ENCODE measurements at regions not wholly inside any gene's neighbourhood (a gene's known extent, or its start where the extent isn't known, plus 50 kb on each side); places are given as distances from the start of the nearest gene placed in this dataset.

DNA sequence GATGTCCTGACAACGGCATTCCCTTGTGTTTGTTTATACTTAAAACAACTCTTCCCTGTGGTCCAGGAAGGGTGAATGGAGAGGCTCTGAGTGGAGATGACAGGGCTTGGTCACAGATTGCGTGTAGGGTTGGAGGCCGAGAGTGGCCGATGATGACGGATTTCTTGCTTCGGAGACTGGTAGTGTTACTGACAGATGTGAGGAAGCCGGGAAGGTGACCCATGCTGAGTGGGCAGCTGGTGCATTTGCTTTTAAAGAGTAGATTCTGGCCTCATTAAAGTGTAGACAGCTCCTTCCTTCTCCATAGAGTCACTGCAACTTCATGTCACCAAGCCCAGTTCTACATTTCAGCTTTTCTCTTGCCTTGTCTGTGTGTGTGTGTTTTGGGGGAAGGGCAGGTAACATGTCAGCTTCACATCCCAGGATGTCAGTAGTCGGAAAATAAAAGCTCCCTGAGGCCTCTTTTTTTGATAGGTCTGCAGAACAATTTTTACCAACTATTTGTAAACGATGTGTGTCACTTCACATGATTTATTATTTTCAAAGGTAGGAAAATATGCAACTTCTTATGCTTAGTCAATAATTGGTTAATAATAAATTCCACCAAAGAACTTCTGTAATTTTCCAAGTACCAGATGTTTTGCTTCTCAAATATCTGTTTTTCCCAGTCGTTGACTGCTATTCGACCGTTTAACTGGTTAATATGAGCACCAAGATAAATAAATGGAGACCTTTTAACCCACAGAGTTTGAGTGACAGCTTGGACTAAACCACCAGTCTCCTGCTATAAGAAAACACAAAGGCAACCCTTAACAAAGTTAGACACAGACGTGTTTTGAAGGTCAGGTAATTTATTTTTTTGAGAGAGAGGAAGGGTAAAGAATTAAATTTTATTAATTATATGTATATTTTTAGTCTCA is 436.9 kb downstream of the SLC4A3 start:
- H3K4me1 Mint-ChIP-seq: peaks cover 5 to 10% of the 10 kb centered on the region in 2 experiments; a peak in 3 of 4 replicates
- H3K23ac ChIP-seq (ENCODE audit: insufficient read length, low read depth, low read length): no peak overlapping the region
- H3K4me3 Mint-ChIP-seq: no peak overlapping the region
- H2BK5ac ChIP-seq (ENCODE audit: insufficient read length, low read length): no peak overlapping the region
- no peak overlapping the region for H2BK120ac ChIP-seq (ENCODE audit: low read depth, low read length, poor library complexity, severe bottlenecking)
- WGBS (ENCODE audit: extremely low coverage, insufficient read length, low lambda C conversion rate): no CpG with 5 or more reads among the region's 13 CpGs
- H3K9ac ChIP-seq (ENCODE audit: extremely low read depth, insufficient read length, low read length): no peak overlapping the region
- no peaks in the 10 kb centered on the region for H3K79me2 ChIP-seq (ENCODE audit: insufficient read depth, low read length)
- no peaks in the 10 kb centered on the region for H4K20me1 ChIP-seq (ENCODE audit: control insufficient read depth, insufficient read depth, insufficient read length)
- H3K18ac ChIP-seq (ENCODE audit: insufficient read length, low read depth, low read length): no peak overlapping the region
- no peak overlapping the region for H2AFZ ChIP-seq (ENCODE audit: low read length)
- H3K4me1 ChIP-seq (ENCODE audit: insufficient read depth, low read length): peaks cover 4% of the 10 kb centered on the region; the same call in 1 of the 2 replicates
- H4K8ac ChIP-seq (replicated peaks; ENCODE audit: insufficient read length, low read depth, low read length): no peak overlapping the region
- no peak overlapping the region for H2BK15ac ChIP-seq (ENCODE audit: low read depth, low read length)
- TF ChIP-seq, protein P1, sequence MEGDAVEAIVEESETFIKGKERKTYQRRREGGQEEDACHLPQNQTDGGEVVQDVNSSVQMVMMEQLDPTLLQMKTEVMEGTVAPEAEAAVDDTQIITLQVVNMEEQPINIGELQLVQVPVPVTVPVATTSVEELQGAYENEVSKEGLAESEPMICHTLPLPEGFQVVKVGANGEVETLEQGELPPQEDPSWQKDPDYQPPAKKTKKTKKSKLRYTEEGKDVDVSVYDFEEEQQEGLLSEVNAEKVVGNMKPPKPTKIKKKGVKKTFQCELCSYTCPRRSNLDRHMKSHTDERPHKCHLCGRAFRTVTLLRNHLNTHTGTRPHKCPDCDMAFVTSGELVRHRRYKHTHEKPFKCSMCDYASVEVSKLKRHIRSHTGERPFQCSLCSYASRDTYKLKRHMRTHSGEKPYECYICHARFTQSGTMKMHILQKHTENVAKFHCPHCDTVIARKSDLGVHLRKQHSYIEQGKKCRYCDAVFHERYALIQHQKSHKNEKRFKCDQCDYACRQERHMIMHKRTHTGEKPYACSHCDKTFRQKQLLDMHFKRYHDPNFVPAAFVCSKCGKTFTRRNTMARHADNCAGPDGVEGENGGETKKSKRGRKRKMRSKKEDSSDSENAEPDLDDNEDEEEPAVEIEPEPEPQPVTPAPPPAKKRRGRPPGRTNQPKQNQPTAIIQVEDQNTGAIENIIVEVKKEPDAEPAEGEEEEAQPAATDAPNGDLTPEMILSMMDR (conservative IDR thresholded peaks at IDR 0.05): no peak
- no peaks in the 10 kb centered on the region for H3K9me3 ChIP-seq (ENCODE audit: control insufficient read depth, low read depth, low read length)
- H3K27ac ChIP-seq (ENCODE audit: insufficient read length, low read depth, low read length): no peak overlapping the region
- H3K56ac ChIP-seq (ENCODE audit: insufficient read length, low read depth, low read length): no peak overlapping the region
- H2AK5ac ChIP-seq (ENCODE audit: insufficient read length, low read length): no peak overlapping the region
- no peak overlapping the region for H3T11ph ChIP-seq (ENCODE audit: low read length)
- H3K79me1 ChIP-seq (ENCODE audit: insufficient read depth, low read depth, low read length, poor library complexity, severe bottlenecking): no peaks in the 10 kb centered on the region
- H3K23me2 ChIP-seq (ENCODE audit: insufficient read length, low read depth, low read length, poor library complexity, severe bottlenecking): no peaks in the 10 kb centered on the region
- H4K91ac ChIP-seq (ENCODE audit: insufficient read length, low read depth, low read length): no peak overlapping the region
- no peaks in the 10 kb centered on the region for H3K9me3 Mint-ChIP-seq
- H3K27me3 ChIP-seq (ENCODE audit: insufficient read depth, low read length): no peaks in the 10 kb centered on the region
- no peak overlapping the region for H2BK12ac ChIP-seq (ENCODE audit: insufficient read length, low read depth, low read length)
- no peak overlapping the region for H4K5ac ChIP-seq (ENCODE audit: insufficient read length, low read depth, low read length)
- H2BK20ac ChIP-seq (ENCODE audit: low read depth, low read length, poor library complexity, severe bottlenecking): no peak overlapping the region
- no peak overlapping the region for H3K4me2 ChIP-seq (ENCODE audit: insufficient read depth, insufficient read length, low read length)
- H3K27me3 Mint-ChIP-seq (ENCODE audit: low read depth): no peaks in the 10 kb centered on the region
- H3K4ac ChIP-seq (ENCODE audit: low read depth, low read length): no peak overlapping the region
- no peak for DNase-seq
- H3K27ac Mint-ChIP-seq: no peak overlapping the region; a peak in 1 of 7 replicates
- no peaks in the 10 kb centered on the region for H3K36me3 Mint-ChIP-seq (ENCODE audit: insufficient read depth in 1 of 3, low read depth in 3 of 3)
- H3K14ac ChIP-seq (ENCODE audit: insufficient read depth, low read length): no peak overlapping the region
